IMR-90 (cell line): ENCODE measurements at regions not wholly inside any gene's neighbourhood (a gene's known extent, or its start where the extent isn't known, plus 50 kb on each side); places are given as distances from the start of the nearest gene placed in this dataset.

Experiments used
- ATAC-seq: fragments of 200-7000 bp; cut with Tn5 transposase; 2 replicates; pipeline ENCODE4 v1.9.1; 2020; ENCODE audit warnings: low read depth, mild to moderate bottlenecking, moderate library complexity
- BruUV-seq: library from RNA; stranded (reverse); fragments of 400-500 nt; replicated peaks from 2 replicates; lab custom pipeline; 2021; lab: Mats Ljungman, UMichigan
- CTCF ChIA-PET: fragments of 300-600 bp; formaldehyde crosslinking; extraction: SDS; loops from one replicate; lab custom pipeline; 2021; ENCODE audit warnings: antibody characterized with exemption; lab: Yijun Ruan, JAX
- POLR2A ChIA-PET: fragments of 300-600 bp; sonication (Branson Sonifier 250); formaldehyde crosslinking; loops from one replicate; lab custom pipeline; 2022; ENCODE audit warnings: antibody characterized with exemption; ENCODE audit not compliant: unreplicated experiment; lab: Charles Lee
- DNase-seq: peaks from one replicate; pipeline ENCODE4 v3.0.0; 2013
- H2AFZ ChIP-seq: replicated peaks from 2 replicates; pipeline ENCODE3; 2013; ENCODE audit warnings: low read length, mild to moderate bottlenecking; ENCODE audit not compliant: poor library complexity
- H2AK5ac ChIP-seq: 2 replicates; pipeline ENCODE4 v1.6.1; 2013; ENCODE audit warnings: low read depth, low read length, inconsistent platforms
- H2AK9ac ChIP-seq: replicated peaks from 2 replicates; pipeline ENCODE3; 2013; ENCODE audit warnings: mild to moderate bottlenecking, low read depth, low read length, moderate library complexity; ENCODE audit not compliant: poor library complexity
- H2BK120ac ChIP-seq: 2 replicates; pipeline ENCODE4 v1.6.1; 2013; ENCODE audit warnings: low read depth, low read length, inconsistent platforms
- H2BK15ac ChIP-seq: 3 replicates; pipeline ENCODE4 v1.6.1; 2013; ENCODE audit warnings: low read depth, low read length, inconsistent platforms
- H2BK20ac ChIP-seq: 2 replicates; pipeline ENCODE4 v1.6.1; 2013; ENCODE audit warnings: low read depth, mild to moderate bottlenecking, inconsistent platforms, low read length, moderate library complexity
- H2BK5ac ChIP-seq: 2 replicates; pipeline ENCODE4 v1.6.1; 2013; ENCODE audit warnings: mild to moderate bottlenecking, low read depth, low read length, inconsistent platforms; ENCODE audit not compliant: poor library complexity, severe bottlenecking
- H3K14ac ChIP-seq: replicated peaks from 2 replicates; pipeline ENCODE4 v1.6.1; 2013; ENCODE audit warnings: low read depth, low read length, inconsistent platforms
- H3K18ac ChIP-seq: 2 replicates; pipeline ENCODE4 v1.6.1; 2013; ENCODE audit warnings: low read depth, low read length, control low read depth
- H3K23ac ChIP-seq: 2 replicates; pipeline ENCODE4 v1.6.1; 2013; ENCODE audit warnings: low read depth, low read length, inconsistent platforms
- H3K27ac ChIP-seq: 2 replicates; pipeline ENCODE4 v1.5.1; 2013; ENCODE audit warnings: mild to moderate bottlenecking, control low read depth, low read length; ENCODE audit not compliant: insufficient read depth
- H3K27me3 ChIP-seq: 2 replicates; pipeline ENCODE4 v1.6.1; 2013; ENCODE audit warnings: low read length; ENCODE audit not compliant: control insufficient read depth, insufficient read depth
- H3K36me3 ChIP-seq: 2 replicates; pipeline ENCODE4 v1.6.1; 2013; ENCODE audit warnings: low read length, mixed read lengths; ENCODE audit not compliant: control insufficient read depth, insufficient read depth
- H3K4ac ChIP-seq: 2 replicates; pipeline ENCODE4 v1.6.1; 2013; ENCODE audit warnings: low read depth, low read length, inconsistent platforms
- H3K4me1 ChIP-seq: 2 replicates; pipeline ENCODE4 v1.6.1; 2013; ENCODE audit warnings: low read length, mixed read lengths; ENCODE audit not compliant: control insufficient read depth, insufficient read depth
- H3K4me2 ChIP-seq: 2 replicates; pipeline ENCODE4 v1.6.1; 2013; ENCODE audit warnings: low read depth, mild to moderate bottlenecking, control low read depth, low read length, moderate library complexity
- H3K4me3 ChIP-seq: 2 replicates; pipeline ENCODE4 v1.5.1; 2013; ENCODE audit warnings: low read depth, mild to moderate bottlenecking, control low read depth, low read length, moderate library complexity; ENCODE audit not compliant: insufficient read depth
- H3K56ac ChIP-seq: 2 replicates; pipeline ENCODE4 v1.6.1; 2013; ENCODE audit warnings: low read length, inconsistent platforms; ENCODE audit not compliant: insufficient read depth; ENCODE audit errors: extremely low read depth
- H3K79me1 ChIP-seq, 2 experiments: 2 replicates each; pipeline ENCODE4 v1.6.1; 2013; ENCODE audit warnings: low read length in 2 of 2, inconsistent platforms in 1 of 2, low read depth in 1 of 2
- H3K9ac ChIP-seq: 2 replicates; pipeline ENCODE4 v1.6.1; 2013; ENCODE audit warnings: low read depth, low read length, control low read depth
- H3K9me1 ChIP-seq: 2 replicates; pipeline ENCODE4 v1.6.1; 2013; ENCODE audit warnings: low read length, inconsistent platforms; ENCODE audit not compliant: insufficient read depth
- H3K9me3 ChIP-seq: 2 replicates; pipeline ENCODE4 v1.6.1; 2013; ENCODE audit warnings: low read length; ENCODE audit not compliant: control insufficient read depth, insufficient read depth
- H4K20me1 ChIP-seq: 2 replicates; pipeline ENCODE4 v1.6.1; 2013; ENCODE audit warnings: low read length, inconsistent platforms; ENCODE audit not compliant: insufficient read depth
- H4K5ac ChIP-seq: 2 replicates; pipeline ENCODE4 v1.6.1; 2013; ENCODE audit warnings: mild to moderate bottlenecking, low read depth, low read length, control low read depth
- H4K8ac ChIP-seq, 2 experiments: 2 replicates each; pipeline ENCODE4 v1.6.1; 2013; ENCODE audit warnings: low read depth in 2 of 2, low read length in 2 of 2, control low read depth in 1 of 2, inconsistent platforms in 1 of 2
- H4K91ac ChIP-seq: 2 replicates; pipeline ENCODE4 v1.6.1; 2013; ENCODE audit warnings: low read depth, low read length, inconsistent platforms; ENCODE audit not compliant: insufficient read depth
- CHD1 ChIP-seq: IDR thresholded peaks from 2 replicates; pipeline ENCODE4 v1.6.1; 2012; ENCODE audit warnings: low read depth, low read length, improper control_type of control experiment
- CTCF ChIP-seq: conservative IDR thresholded peaks from 2 replicates; pipeline ENCODE4 v1.5.1; 2012; ENCODE audit warnings: mild to moderate bottlenecking, low read depth, low read length, improper control_type of control experiment
- FOS ChIP-seq: fragments of 150-350 bp; IDR thresholded peaks from 2 replicates; pipeline ENCODE4 v1.6.1; 2016; ENCODE audit warnings: low read depth, low read length
- MAFK ChIP-seq: IDR thresholded peaks from 2 replicates; pipeline ENCODE4 v1.6.1; 2012; ENCODE audit warnings: low read depth, low read length, improper control_type of control experiment
- MXI1 ChIP-seq: IDR thresholded peaks from 2 replicates; pipeline ENCODE4 v1.6.1; 2012; ENCODE audit warnings: low read depth, mild to moderate bottlenecking, low read length, moderate library complexity, borderline replicate concordance
- POLR2A ChIP-seq: IDR thresholded peaks from 2 replicates; pipeline ENCODE4 v1.6.1; 2012; ENCODE audit warnings: mild to moderate bottlenecking, low read depth, low read length
- RAD21 ChIP-seq: IDR thresholded peaks from 2 replicates; pipeline ENCODE4 v1.6.1; 2012; ENCODE audit warnings: low read length, improper control_type of control experiment
- SMC3 ChIP-seq: fragments of 150-350 bp; IDR thresholded peaks from 2 replicates; pipeline ENCODE4 v1.6.1; 2016; ENCODE audit warnings: low read depth, mild to moderate bottlenecking, antibody characterized with exemption, low read length, moderate library complexity
- WGBS, 2 experiments: methylation state at CpG; one replicate each; pipeline versions ENCODE4 v1.1.5 to v1.1.7; 2013; ENCODE audit warnings: missing lambda C conversion rate in 2 of 2; ENCODE audit not compliant: insufficient read length in 1 of 2; ENCODE audit errors: extremely low coverage in 2 of 2; 5-methylcytosine and 5-hydroxymethylcytosine counted together
- dilution Hi-C: fragments of 300-500 bp; cut with HindIII; formaldehyde crosslinking; loops from one replicate; pipeline ENCODE4 v1.14.3; 2018; ENCODE audit warnings: low sequenced_read_pairs; ENCODE audit not compliant: unreplicated experiment
- in situ Hi-C: fragments of 300-500 bp; cut with MboI; formaldehyde crosslinking; loops from 3 replicates; pipeline ENCODE4 v1.14.3; 2019; ENCODE audit warnings: low sequenced_read_pairs, inconsistent platforms, mixed read lengths
- intact Hi-C: fragments of 100-400 bp; cut with micrococcal nuclease; formaldehyde crosslinking; loops from 2 replicates; pipeline ENCODE4 v1.10.0; 2022

GRCh38 chr17:12478311-12478710, 187.4 kb upstream of the MYOCD start:
- intact Hi-C loops (no loop called here), in situ Hi-C loops (no loop called here), dilution Hi-C loops (no loop called here)
- H4K20me1 ChIP-seq = no peaks in the 10 kb centered on the region
- ATAC-seq (no peak), DNase-seq (no peak)
- H3K9ac ChIP-seq = no peak overlapping the region
- H3K4me3 ChIP-seq = no peak overlapping the region
- no peak for TF ChIP-seq FOS
- TF ChIP-seq MAFK = no peak
- no peak for TF ChIP-seq MXI1
- TF ChIP-seq RAD21 = no peak
- TF ChIP-seq SMC3 = no peak
- TF ChIP-seq POLR2A = no peak
- no peak for TF ChIP-seq CHD1
- TF ChIP-seq CTCF = no peak
- no peak overlapping the region for H3K4me2 ChIP-seq
- H3K36me3 ChIP-seq = no peaks in the 10 kb centered on the region
- H3K14ac ChIP-seq = no peak overlapping the region
- H3K9me1 ChIP-seq = no peaks in the 10 kb centered on the region
- no peak overlapping the region for H4K5ac ChIP-seq
- CTCF ChIA-PET = no interaction called here
- no peak overlapping the region for H3K4ac ChIP-seq
- WGBS, 2 experiments = no CpG with 5 or more reads among the region's 7 CpGs
- no peak overlapping the region for H2BK120ac ChIP-seq
- no peak overlapping the region for H4K91ac ChIP-seq
- H3K79me1 ChIP-seq = no peaks in the 10 kb centered on the region
- no peak overlapping the region for H2BK15ac ChIP-seq
- H3K27ac ChIP-seq = no peak overlapping the region
- no peak overlapping the region for H3K18ac ChIP-seq
- H3K4me1 ChIP-seq = no peaks in the 10 kb centered on the region
- no peak overlapping the region for H2AFZ ChIP-seq
- H2BK5ac ChIP-seq = no peak overlapping the region
- no peak overlapping the region for H4K8ac ChIP-seq
- H3K56ac ChIP-seq = no peak overlapping the region
- no TSS peak for BruUV-seq
- POLR2A ChIA-PET = no interaction called here
- no peak overlapping the region for H2AK9ac ChIP-seq
- no peak overlapping the region for H2BK20ac ChIP-seq
- H3K9me3 ChIP-seq = no peaks in the 10 kb centered on the region
- no peak overlapping the region for H2AK5ac ChIP-seq
- H3K23ac ChIP-seq = no peak overlapping the region
- H3K27me3 ChIP-seq = no peaks in the 10 kb centered on the region
